NCI-H128 (cell line): ENCODE measurements at regions not wholly inside any gene's neighbourhood (a gene's known extent, or its start where the extent isn't known, plus 50 kb on each side); places are given as distances from the start of the nearest gene placed in this dataset.

Source experiments
- DNase-seq: peaks from one replicate; lab custom pipeline; 2025; ENCODE audit not compliant: unreplicated experiment; lab: John Stamatoyannopoulos, UW

DNA sequence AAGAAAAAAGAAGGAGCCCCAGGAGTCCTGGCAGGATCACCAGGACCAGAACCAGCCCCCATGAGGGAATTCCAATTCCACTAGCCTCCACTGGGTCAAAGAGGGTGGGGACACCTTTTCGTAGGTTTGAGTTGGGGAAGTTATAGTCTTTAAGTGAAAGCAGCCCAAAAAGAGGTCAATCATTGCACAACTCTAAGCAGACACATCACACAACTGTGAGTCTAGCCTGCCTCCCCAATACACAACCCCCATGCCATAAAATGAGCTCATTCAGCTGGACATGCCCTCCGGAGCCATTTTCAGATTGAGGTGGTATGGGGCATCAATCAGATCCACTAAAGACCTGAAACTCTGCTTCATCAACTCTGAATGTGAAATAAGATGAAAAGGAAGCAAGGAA lies 179.9 kb downstream of the NPHP4 start:
- DNase-seq = no peak

DNA sequence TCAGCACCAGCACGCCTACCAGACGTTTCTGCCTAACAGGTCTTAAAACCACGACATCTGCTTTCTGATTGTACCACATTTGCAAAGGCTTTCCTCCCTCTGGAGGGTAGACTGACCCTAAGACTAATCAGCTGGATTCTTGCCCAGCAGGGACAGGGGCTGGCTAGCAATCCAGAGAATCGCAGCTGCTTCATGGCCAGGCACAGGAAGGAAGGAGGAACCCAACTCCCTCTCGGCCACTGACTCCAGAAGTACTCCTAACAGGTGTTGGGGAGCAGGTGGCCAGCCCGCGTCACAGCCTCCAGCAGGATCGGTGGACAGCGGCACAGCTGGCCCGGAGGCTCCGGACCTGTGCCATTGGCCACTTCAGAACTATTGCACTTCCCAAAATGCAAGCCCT lies 180.8 kb downstream of the NPHP4 start:
- no peak for DNase-seq

- DNase-seq = no peak
Observed at GRCh38 chr1:5810553-5811270, 181.5 kb downstream of the NPHP4 start.

- DNase-seq = no peak
Observed at GRCh38 chr1:5810131-5810530, 182.1 kb downstream of the NPHP4 start.

GRCh38 chr1:5809207-5809788 lies 182.9 kb downstream of the NPHP4 start:
- DNase-seq = no peak

- DNase-seq = no peak
Observed at GRCh38 chr1:5803851-5804250, 188.4 kb downstream of the NPHP4 start.

DNA sequence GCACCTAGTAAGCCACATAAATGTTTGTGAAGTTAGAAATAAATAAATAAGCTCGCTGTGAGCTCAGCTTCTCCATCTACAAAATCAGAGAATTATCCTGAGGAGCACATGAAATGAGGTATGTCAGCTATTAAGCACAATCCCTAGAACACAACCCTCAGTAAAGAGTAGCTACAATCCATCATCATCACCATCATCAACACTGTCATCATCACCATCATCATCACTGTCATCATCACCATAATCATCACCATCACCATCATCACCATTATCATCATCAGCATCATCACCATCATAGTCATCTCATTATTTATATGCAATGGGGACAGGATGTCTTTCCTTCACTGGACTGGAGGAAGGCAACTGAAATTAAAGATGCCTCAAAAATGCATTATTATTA lies 189.6 kb downstream of the NPHP4 start:
- DNase-seq = no peak

DNA sequence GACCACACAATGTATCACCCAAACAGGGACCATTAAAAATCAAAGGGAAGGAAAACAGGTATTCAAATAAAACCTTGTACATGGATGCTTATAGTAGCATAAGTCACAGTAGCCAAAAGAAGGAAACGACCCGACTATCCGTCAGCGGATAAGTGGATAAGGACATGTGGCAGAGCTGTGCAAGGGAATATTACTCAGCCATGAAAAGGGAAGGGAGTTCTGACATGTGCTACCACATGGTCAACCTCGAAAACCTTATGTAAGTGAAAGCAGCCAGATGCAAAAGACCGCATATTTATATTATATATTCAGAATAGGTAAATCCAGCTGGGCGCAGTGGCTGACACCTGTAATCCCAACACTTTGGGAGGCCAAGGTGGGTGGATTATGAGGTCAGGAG lies 193.3 kb downstream of the NPHP4 start:
- no peak for DNase-seq

GRCh38 chr1:5798151-5798730 lies 194.0 kb downstream of the NPHP4 start:
- no peak for DNase-seq

GRCh38 chr1:5796028-5796427 lies 196.2 kb downstream of the NPHP4 start:
- DNase-seq = no peak

DNA sequence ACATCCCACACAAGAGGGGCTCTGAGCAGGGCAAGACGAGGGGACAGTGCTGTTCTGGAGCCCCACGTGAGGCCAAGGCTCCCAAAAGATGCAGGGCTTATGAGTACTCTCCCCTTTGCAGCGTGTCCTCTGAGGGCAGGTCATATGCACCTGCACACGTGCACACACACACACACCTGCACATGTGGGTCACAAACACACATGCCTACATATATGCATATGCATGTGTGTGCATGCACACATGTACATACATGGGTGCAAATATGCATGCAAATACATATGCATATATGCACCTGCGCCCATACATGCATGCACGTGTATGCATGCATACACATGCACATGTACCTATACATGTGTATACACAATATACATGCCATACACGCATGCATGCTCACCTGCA lies 197.9 kb downstream of the NPHP4 start:
- DNase-seq = no peak

DNA sequence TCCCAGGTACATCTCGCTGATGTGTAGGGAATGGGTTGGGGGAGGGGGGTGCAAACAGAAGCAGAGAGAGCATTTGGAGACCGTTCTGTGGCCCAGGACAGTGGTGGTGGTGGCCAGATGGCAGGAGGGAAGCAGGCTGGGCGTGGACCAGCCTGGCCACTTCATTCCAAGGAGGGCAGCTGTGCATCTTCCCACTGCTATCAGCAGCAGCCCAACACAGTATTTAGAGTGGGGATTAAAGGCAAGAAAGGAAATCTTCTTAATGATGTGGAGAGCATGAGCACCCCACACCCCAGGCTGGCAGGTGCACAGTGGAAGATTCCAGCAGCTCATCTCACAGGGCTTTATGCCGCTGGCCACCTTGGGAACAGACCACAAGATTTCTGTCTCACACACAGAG lies 198.7 kb downstream of the NPHP4 start:
- no peak for DNase-seq

GRCh38 chr1:5781079-5781478 lies 211.1 kb downstream of the NPHP4 start:
- no peak for DNase-seq

GRCh38 chr1:5780324-5780716 lies 211.9 kb downstream of the NPHP4 start:
- DNase-seq = no peak

DNA sequence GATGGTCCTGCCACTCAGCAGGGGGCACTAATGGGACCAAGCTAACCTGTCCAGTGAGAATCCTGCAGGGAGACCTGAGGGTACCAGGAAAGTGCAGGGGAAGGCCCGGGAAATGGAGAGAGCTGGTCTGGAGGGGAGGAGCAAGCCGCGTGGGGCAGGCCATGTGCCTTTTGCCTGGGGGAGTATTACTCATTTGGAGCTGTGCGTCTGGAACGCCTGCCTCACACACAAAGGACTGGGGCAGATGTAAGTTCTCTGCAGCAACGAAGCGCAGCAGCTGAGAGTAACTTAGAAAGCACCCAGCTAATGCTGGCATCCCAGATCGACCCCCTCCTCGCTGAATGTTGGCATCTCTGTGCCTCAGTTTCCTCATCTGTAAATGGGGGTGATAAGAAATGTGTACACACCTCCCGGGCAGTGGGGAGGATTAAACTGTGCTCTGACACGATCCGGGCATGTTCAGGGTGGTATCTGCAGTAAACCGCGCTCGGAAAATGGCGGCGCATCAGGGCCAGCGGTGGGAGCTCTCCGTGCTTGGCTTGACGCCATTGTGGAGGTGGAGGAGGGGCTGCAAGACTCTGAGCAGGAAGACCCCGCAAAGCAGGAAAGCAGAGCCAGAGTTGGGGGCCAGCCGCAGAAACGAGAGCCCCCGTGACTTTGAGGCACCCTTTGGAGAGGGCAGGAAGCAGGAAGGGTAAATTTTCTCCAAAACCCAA lies 212.5 kb downstream of the NPHP4 start:
- no peak for DNase-seq

DNA sequence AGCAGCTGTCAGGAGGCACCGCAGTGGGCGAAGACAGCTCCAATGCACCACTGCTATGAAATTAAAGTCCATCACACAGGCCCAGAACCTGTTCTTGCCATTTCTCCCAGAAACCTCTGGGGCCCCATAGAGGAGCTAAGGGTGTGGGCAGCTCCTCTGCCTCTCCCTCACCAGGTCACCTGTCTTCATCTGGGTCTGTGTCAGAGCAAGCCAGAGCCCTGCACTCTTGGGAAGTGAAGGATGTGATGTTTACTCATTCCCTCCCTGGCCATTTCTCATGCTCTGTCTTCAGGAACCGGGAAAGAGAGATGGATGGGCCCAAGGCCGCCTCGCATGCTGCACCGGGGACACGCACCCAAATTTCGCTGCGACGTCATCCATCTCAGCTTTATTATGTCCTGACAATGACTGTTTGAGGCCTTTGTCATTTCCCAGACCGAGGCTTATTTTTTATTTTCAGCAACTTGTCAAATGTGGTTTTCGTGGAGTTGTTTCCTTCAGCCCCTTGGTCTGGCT lies 216.1 kb downstream of the NPHP4 start:
- DNase-seq = no peak

GRCh38 chr1:5774019-5774418 lies 218.2 kb downstream of the NPHP4 start:
- no peak for DNase-seq

- DNase-seq = no peak
Observed at GRCh38 chr1:5771788-5772187, 220.4 kb downstream of the NPHP4 start.

GRCh38 chr1:5770981-5771765 lies 221.1 kb downstream of the NPHP4 start:
- DNase-seq = peak; percentile 85

DNA sequence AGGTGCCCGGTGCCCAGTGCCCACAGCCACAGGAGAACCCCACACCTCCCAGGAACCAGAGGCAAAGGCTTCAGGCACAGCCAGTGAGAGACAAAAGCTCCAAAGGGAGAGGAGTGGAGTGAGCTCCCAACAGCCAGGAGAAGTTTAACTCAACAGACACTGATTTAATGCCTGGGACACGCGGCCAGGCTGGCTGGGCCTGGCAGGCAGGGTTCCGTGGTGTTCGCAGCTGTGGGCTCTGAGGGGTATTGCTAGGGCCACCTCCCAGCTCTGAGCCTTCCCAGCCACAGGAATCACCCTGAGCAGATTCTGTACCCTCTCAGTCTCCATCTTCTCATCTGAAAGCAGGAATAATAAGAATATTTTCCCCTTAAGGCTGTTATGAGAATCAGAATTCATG lies 222.5 kb downstream of the NPHP4 start:
- DNase-seq = no peak

DNA sequence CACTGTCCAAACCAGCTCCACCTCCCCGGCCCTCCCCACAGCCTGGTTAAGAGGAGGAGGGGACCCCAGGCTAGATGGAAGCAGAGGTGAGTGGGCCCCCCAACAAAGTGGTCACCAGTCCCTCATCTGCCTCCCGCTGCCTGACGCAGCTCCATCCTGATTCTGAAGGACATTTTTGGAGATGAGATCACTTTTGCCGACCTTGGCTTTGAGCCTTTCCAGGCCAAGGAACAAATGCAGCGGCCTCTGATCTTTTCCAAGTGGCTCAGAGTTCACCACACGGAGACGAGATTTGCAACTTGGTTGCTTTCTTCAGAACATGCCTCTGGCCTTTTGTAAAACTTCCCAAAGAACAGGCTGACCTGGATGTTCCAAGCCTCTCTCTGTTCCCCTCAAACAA lies 223.1 kb downstream of the NPHP4 start:
- DNase-seq = no peak
